WERI-Rb-1 (cell line): ENCODE measurements at regions not wholly inside any gene's neighbourhood (a gene's known extent, or its start where the extent isn't known, plus 50 kb on each side); places are given as distances from the start of the nearest gene placed in this dataset.

Experiments used
- DNase-seq: peaks from one replicate; pipeline ENCODE4 v3.0.0-alpha.2; 2020
- H3K27ac ChIP-seq: fragments of 250-450 bp; sonication (Bioruptor Pico); 2 replicates; pipeline ENCODE4 v1.5.1; 2020; ENCODE audit warnings: mild to moderate bottlenecking, moderate library complexity
- H3K27me3 ChIP-seq: fragments of 250-450 bp; sonication (Bioruptor Pico); 2 replicates; pipeline ENCODE4 v1.5.1; 2021; ENCODE audit warnings: mild to moderate bottlenecking, low read depth, moderate library complexity; ENCODE audit not compliant: insufficient read depth, severe bottlenecking
- H3K36me3 ChIP-seq: fragments of 250-450 bp; sonication (Bioruptor Pico); 2 replicates; pipeline ENCODE4 v1.5.1; 2020; ENCODE audit warnings: mild to moderate bottlenecking, moderate library complexity
- H3K4me3 ChIP-seq: 2 replicates; pipeline ENCODE4 v1.5.1; 2011; ENCODE audit warnings: low read depth, mild to moderate bottlenecking, control low read depth, low read length
- H3K9me3 ChIP-seq: fragments of 250-450 bp; sonication (Bioruptor Pico); 2 replicates; pipeline ENCODE4 v1.5.1; 2021; ENCODE audit warnings: mild to moderate bottlenecking, moderate library complexity; ENCODE audit not compliant: severe bottlenecking
- CTCF ChIP-seq: IDR thresholded peaks from 2 replicates; pipeline ENCODE4 v1.5.1; 2011; ENCODE audit warnings: low read depth, mild to moderate bottlenecking, control low read depth, inconsistent platforms, low read length

- H3K36me3 ChIP-seq: no peaks in the 10 kb centered on the region
- H3K27me3 ChIP-seq: no peaks in the 10 kb centered on the region
- H3K9me3 ChIP-seq: no peaks in the 10 kb centered on the region
- no peak for TF ChIP-seq CTCF
- no peak for DNase-seq
- no peak overlapping the region for H3K27ac ChIP-seq
- H3K4me3 ChIP-seq: no peak overlapping the region
Observed at GRCh38 chr16:87067836-87068761, 249.1 kb downstream of the C16orf95 start.

- Histone ChIP-seq H3K9me3 (no peaks in the 10 kb centered on the region), H3K4me3 (no peak overlapping the region), H3K27me3 (no peaks in the 10 kb centered on the region), H3K36me3 (no peaks in the 10 kb centered on the region), H3K27ac (no peak overlapping the region)
- TF ChIP-seq CTCF: no peak
- no peak for DNase-seq
Observed at GRCh38 chr16:87068762-87069150, 248.4 kb downstream of the C16orf95 start.

- TF ChIP-seq CTCF: no peak
- no peak for DNase-seq
- Histone ChIP-seq H3K9me3 (no peaks in the 10 kb centered on the region), H3K27ac (no peak overlapping the region), H3K4me3 (no peak overlapping the region), H3K27me3 (no peaks in the 10 kb centered on the region), H3K36me3 (no peaks in the 10 kb centered on the region)
Observed at GRCh38 chr16:87070657-87071056, 246.5 kb downstream of the C16orf95 start.

- TF ChIP-seq CTCF: no peak
- Histone ChIP-seq H3K9me3 (no peaks in the 10 kb centered on the region), H3K36me3 (no peaks in the 10 kb centered on the region), H3K27me3 (no peaks in the 10 kb centered on the region), H3K27ac (no peak overlapping the region), H3K4me3 (no peak overlapping the region)
- no peak for DNase-seq
Observed at GRCh38 chr16:87072101-87072500, 245.1 kb downstream of the C16orf95 start.

- no peak for TF ChIP-seq CTCF
- DNase-seq: peak; percentile 55
- H3K27me3 ChIP-seq: no peaks in the 10 kb centered on the region
- H3K36me3 ChIP-seq: no peaks in the 10 kb centered on the region
- peak overlapping the region; percentile 44 for H3K27ac ChIP-seq
- no peaks in the 10 kb centered on the region for H3K9me3 ChIP-seq
- no peak overlapping the region for H3K4me3 ChIP-seq
Observed at GRCh38 chr16:87074641-87075318, 242.4 kb downstream of the C16orf95 start.
